ENCODE measurements at regions not wholly inside any gene's neighbourhood (a gene's known extent, or its start where the extent isn't known, plus 50 kb on each side); places are given as distances from the start of the nearest gene placed in this dataset.

- H3K4me3 ChIP-seq, result no peak overlapping the region
- no peaks in the 10 kb centered on the region for H4K20me1 ChIP-seq (ENCODE audit: insufficient read depth)
- H3K79me2 ChIP-seq (ENCODE audit: low read depth), result no peaks in the 10 kb centered on the region
- no peak for DNase-seq
- CTCF ChIA-PET, result no interaction called here
- H3K27me3 ChIP-seq (ENCODE audit: insufficient read depth, low read depth), result no peaks in the 10 kb centered on the region
- H3K9me3 ChIP-seq (ENCODE audit: insufficient read depth, low read depth), result no peaks in the 10 kb centered on the region
- no peak overlapping the region for H3K27ac ChIP-seq
- no peak overlapping the region for H3K4me2 ChIP-seq
- TF ChIP-seq CTCF (conservative IDR thresholded peaks at IDR 0.05) (no peak), EZH2 (IDR thresholded peaks at IDR 0.05; ENCODE audit: low read depth) (no peak)
- H3K4me1 ChIP-seq (replicated peaks; ENCODE audit: insufficient read depth), result no peaks in the 10 kb centered on the region
- no peaks in the 10 kb centered on the region for H3K9me2 ChIP-seq (ENCODE audit: insufficient read depth)
- BruUV-seq (replicated peaks), result no TSS peak
- POLR2A ChIA-PET (ENCODE audit: unreplicated experiment), result no interaction called here
- intact Hi-C loops (cut with micrococcal nuclease; ENCODE audit: unreplicated experiment), result no loop called here
- H3K36me3 ChIP-seq (ENCODE audit: low read depth), result no peaks in the 10 kb centered on the region
- H2AFZ ChIP-seq, result no peak overlapping the region
- H3F3A ChIP-seq (ENCODE audit: insufficient read depth, low read depth), result no peaks in the 10 kb centered on the region
Measured at GRCh38 chr14:58961045-58961731, 227.3 kb upstream of the DAAM1 start.

- no peaks in the 10 kb centered on the region for H3F3A ChIP-seq (ENCODE audit: insufficient read depth, low read depth)
- TF ChIP-seq CTCF (conservative IDR thresholded peaks at IDR 0.05), result no peak
- no peaks in the 10 kb centered on the region for H3K9me2 ChIP-seq (ENCODE audit: insufficient read depth)
- ChIA-PET POLR2A (ENCODE audit: unreplicated experiment) (no interaction called here), CTCF (no interaction called here)
- no peaks in the 10 kb centered on the region for H3K79me2 ChIP-seq (ENCODE audit: low read depth)
- no peaks in the 10 kb centered on the region for H3K36me3 ChIP-seq (ENCODE audit: low read depth)
- H4K20me1 ChIP-seq (ENCODE audit: insufficient read depth), result no peaks in the 10 kb centered on the region
- no peak overlapping the region for H3K4me3 ChIP-seq
- H3K27ac ChIP-seq, result no peak overlapping the region
- no peak overlapping the region for H3K4me2 ChIP-seq
- intact Hi-C loops (cut with micrococcal nuclease; ENCODE audit: unreplicated experiment), result no loop called here
- no peaks in the 10 kb centered on the region for H3K27me3 ChIP-seq (ENCODE audit: insufficient read depth, low read depth)
- H3K4me1 ChIP-seq (replicated peaks; ENCODE audit: insufficient read depth), result no peaks in the 10 kb centered on the region
- no peaks in the 10 kb centered on the region for H3K9me3 ChIP-seq (ENCODE audit: insufficient read depth, low read depth)
- no peak for DNase-seq
- no peak overlapping the region for H2AFZ ChIP-seq
- no TSS peak for BruUV-seq (replicated peaks)
Measured at GRCh38 chr14:58963873-58964597, 224.4 kb upstream of the DAAM1 start.

- intact Hi-C loops (cut with micrococcal nuclease; ENCODE audit: unreplicated experiment), result no loop called here
- no peak for TF ChIP-seq CTCF (conservative IDR thresholded peaks at IDR 0.05)
Measured at GRCh38 chr14:58964598-58964928, 223.9 kb upstream of the DAAM1 start.

More at GRCh38 chr14:58964598-58964928, 223.9 kb upstream of the DAAM1 start:
- no peaks in the 10 kb centered on the region for H4K20me1 ChIP-seq (ENCODE audit: insufficient read depth)
- H3K9me2 ChIP-seq (ENCODE audit: insufficient read depth), result no peaks in the 10 kb centered on the region
- no peaks in the 10 kb centered on the region for H3K27me3 ChIP-seq (ENCODE audit: insufficient read depth, low read depth)
- no peaks in the 10 kb centered on the region for H3K4me1 ChIP-seq (replicated peaks; ENCODE audit: insufficient read depth)
- no peak overlapping the region for H3K4me2 ChIP-seq
- no peaks in the 10 kb centered on the region for H3K79me2 ChIP-seq (ENCODE audit: low read depth)
- H3K27ac ChIP-seq, result no peak overlapping the region
- DNase-seq, result no peak
- no TSS peak for BruUV-seq (replicated peaks)
- ChIA-PET POLR2A (ENCODE audit: unreplicated experiment) (no interaction called here), CTCF (interaction anchor here (0.7 kb wide), 1 partner anchor 513 kb away, joined by 3 read pairs; no protein-coding TSS in a partner anchor)
- no peaks in the 10 kb centered on the region for H3K9me3 ChIP-seq (ENCODE audit: insufficient read depth, low read depth)
- H3F3A ChIP-seq (ENCODE audit: insufficient read depth, low read depth), result no peaks in the 10 kb centered on the region
- no peak overlapping the region for H2AFZ ChIP-seq
- H3K36me3 ChIP-seq (ENCODE audit: low read depth), result no peaks in the 10 kb centered on the region
- H3K4me3 ChIP-seq, result no peak overlapping the region
